PFSK-1 (cell line): ENCODE measurements at regions not wholly inside any gene's neighbourhood (a gene's known extent, or its start where the extent isn't known, plus 50 kb on each side); places are given as distances from the start of the nearest gene placed in this dataset.

Experiments used
- FOXP2 ChIP-seq: optimal IDR thresholded peaks from 2 replicates; pipeline ENCODE3; 2011; ENCODE audit warnings: borderline replicate concordance, control low read depth, inconsistent platforms; ENCODE audit not compliant: insufficient read depth; ENCODE audit errors: extremely low read length, extremely low read depth
- POLR2AphosphoS5 ChIP-seq: IDR thresholded peaks from 2 replicates; pipeline ENCODE4 v1.6.1; 2012; ENCODE audit warnings: low read depth, mild to moderate bottlenecking, control low read depth, low read length, moderate library complexity
- SIN3A ChIP-seq: IDR thresholded peaks from 2 replicates; pipeline ENCODE4 v1.6.1; 2012; ENCODE audit warnings: mild to moderate bottlenecking, low read length, moderate library complexity, borderline replicate concordance; ENCODE audit not compliant: insufficient read depth
- TAF1 ChIP-seq: IDR thresholded peaks from 2 replicates; pipeline ENCODE4 v1.6.1; 2012; ENCODE audit warnings: low read length, control low read depth, borderline replicate concordance; ENCODE audit not compliant: insufficient read depth
- TF ChIP-seq, protein P1 (sequence below), 2 experiments: IDR thresholded peaks; 2 replicates each; pipeline versions ENCODE4 v1.6.1 to v1.8.0; 2011 to 2012; ENCODE audit warnings: low read depth in 2 of 2, low read length in 2 of 2, control low read depth in 1 of 2, inconsistent platforms in 1 of 2, mild to moderate bottlenecking in 1 of 2, moderate library complexity in 1 of 2; ENCODE audit not compliant: insufficient read depth in 1 of 2

DNA sequence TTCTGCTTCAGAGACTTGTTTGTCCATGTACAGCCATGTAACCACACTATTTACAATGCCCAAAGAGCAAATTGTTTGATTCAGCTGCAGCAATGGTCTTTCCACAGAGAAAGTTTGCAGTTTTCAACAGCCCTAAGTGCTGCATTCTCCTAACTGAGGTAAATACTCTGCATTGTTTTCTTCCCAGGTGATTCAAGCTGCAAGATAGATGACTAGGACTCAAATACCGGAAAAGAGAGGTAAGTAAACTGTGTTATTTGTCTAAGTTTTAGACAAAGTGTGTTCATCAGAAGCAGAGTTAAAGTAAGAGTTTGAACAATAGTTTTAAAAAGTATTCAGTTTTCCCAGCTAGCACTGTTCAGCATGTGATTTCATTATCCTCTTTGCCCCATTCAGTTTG lies 1046.7 kb upstream of the C9orf72 start:
- TF ChIP-seq POLR2AphosphoS5, result no peak
- no peak for TF ChIP-seq TAF1
- TF ChIP-seq SIN3A, result no peak
- TF ChIP-seq, protein P1, sequence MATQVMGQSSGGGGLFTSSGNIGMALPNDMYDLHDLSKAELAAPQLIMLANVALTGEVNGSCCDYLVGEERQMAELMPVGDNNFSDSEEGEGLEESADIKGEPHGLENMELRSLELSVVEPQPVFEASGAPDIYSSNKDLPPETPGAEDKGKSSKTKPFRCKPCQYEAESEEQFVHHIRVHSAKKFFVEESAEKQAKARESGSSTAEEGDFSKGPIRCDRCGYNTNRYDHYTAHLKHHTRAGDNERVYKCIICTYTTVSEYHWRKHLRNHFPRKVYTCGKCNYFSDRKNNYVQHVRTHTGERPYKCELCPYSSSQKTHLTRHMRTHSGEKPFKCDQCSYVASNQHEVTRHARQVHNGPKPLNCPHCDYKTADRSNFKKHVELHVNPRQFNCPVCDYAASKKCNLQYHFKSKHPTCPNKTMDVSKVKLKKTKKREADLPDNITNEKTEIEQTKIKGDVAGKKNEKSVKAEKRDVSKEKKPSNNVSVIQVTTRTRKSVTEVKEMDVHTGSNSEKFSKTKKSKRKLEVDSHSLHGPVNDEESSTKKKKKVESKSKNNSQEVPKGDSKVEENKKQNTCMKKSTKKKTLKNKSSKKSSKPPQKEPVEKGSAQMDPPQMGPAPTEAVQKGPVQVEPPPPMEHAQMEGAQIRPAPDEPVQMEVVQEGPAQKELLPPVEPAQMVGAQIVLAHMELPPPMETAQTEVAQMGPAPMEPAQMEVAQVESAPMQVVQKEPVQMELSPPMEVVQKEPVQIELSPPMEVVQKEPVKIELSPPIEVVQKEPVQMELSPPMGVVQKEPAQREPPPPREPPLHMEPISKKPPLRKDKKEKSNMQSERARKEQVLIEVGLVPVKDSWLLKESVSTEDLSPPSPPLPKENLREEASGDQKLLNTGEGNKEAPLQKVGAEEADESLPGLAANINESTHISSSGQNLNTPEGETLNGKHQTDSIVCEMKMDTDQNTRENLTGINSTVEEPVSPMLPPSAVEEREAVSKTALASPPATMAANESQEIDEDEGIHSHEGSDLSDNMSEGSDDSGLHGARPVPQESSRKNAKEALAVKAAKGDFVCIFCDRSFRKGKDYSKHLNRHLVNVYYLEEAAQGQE (IDR thresholded peaks at IDR 0.05; ENCODE audit: insufficient read depth in 1 of 2, low read depth in 2 of 2, low read length in 2 of 2), result no peak
- no peak for TF ChIP-seq FOXP2

DNA sequence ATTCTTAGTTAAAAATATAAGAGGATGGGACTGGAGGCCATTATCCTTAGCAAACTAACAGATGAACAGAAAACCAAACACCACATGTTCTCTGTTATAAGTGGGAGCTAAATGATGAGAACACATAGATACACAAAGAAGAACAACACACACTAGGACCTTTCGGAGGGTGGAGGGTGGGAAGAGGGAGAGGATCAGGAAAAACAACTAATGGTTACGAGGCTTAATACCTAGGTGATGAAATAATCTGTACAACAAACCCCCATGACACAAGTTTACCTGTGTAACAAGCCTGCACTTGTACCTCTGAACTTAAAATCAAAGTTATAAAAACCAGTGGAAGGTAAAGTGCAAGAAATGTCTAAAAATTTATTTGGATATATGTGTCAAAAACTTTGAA lies 1047.4 kb upstream of the C9orf72 start:
- TF ChIP-seq FOXP2 (no peak), TAF1 (no peak), POLR2AphosphoS5 (no peak)
- TF ChIP-seq, protein P1 (IDR thresholded peaks at IDR 0.05; ENCODE audit: insufficient read depth in 1 of 2, low read depth in 2 of 2, low read length in 2 of 2), result no peak

DNA sequence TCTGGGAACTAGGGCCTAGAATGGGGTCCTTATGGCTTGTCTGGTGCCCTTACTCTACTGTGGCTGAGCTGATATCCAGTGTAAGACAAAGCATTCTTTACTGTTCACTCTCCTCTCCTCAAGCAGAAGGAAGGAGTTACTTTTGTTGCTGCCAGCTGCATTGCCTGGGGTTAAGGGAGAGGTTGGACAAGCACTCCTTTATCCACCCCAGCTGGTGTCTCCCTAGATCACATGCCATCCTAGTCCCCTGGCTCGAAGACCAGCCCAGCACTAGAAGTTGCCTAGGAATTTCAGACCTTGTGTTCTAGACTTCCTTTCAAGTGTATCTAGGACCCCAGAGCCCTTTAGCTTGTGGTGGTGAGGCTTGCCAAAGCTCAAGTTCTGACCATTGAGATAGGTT lies 1051.5 kb upstream of the C9orf72 start:
- no peak for TF ChIP-seq POLR2AphosphoS5
- no peak for TF ChIP-seq TAF1
- TF ChIP-seq FOXP2, result no peak
- no peak for TF ChIP-seq SIN3A

DNA sequence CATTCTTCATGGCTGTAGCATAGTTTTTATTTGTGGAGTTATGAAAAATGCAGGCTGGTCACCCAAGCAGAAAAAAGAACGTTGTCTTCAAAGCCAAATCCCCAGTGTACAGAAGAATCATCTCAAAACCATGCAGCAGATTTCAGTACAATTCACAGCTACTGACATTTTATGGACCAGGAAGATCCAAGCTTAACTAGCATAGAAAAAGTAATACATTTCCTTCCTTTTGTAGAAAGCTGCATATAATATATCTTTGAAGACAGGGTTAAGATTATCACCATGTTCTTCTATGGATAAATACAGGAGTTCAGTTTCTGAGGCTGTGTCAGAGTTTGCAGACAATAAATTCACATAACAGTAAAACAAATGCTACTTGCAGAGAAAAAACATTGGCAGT lies 1054.8 kb upstream of the C9orf72 start:
- TF ChIP-seq TAF1 (no peak), POLR2AphosphoS5 (no peak), SIN3A (no peak), FOXP2 (no peak)
- TF ChIP-seq, protein P1 (IDR thresholded peaks at IDR 0.05; ENCODE audit: insufficient read depth in 1 of 2, low read depth in 2 of 2, low read length in 2 of 2), result no peak

DNA sequence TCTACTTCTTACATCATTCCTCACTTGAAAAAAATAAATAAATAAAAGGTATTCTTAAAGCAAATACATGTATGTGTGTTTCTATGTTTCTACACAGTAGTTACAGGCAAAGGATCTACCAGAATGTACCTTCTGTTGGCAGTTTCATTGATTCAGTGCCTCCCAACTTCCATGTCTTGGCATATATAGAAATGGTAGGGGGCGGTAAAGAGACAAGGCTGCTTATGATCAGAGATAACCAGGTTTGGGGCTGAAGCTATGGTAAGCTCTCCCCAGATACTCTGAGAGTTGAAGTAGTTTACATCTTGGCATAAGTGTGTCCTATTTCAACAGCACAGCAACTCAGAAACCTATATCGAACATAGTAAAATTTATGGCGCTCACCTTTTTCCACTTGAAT lies 1075.4 kb upstream of the C9orf72 start:
- TF ChIP-seq, protein P1 (IDR thresholded peaks at IDR 0.05; ENCODE audit: insufficient read depth in 1 of 2, low read depth in 2 of 2, low read length in 2 of 2), result no peak
- TF ChIP-seq POLR2AphosphoS5, result no peak
- no peak for TF ChIP-seq TAF1
- TF ChIP-seq FOXP2, result no peak
- TF ChIP-seq SIN3A, result no peak

DNA sequence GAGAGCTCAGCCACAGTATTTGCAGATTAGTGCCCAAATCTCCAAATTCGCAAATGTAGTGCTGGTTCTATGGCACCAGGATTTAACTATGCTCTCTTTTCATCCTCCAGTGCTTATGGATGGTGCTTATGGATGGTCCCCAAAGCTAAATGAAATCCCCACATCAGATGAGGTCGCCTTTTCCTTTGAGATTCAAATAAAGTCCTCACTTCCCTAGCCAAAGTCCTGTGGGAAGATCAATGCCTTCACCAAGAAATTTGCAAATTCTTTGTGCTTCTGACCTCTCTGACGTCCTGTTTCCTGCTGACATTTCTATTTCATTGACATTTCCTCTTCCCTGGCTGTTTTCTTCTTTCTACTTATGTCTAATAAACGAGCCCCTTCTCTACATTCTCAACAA lies 1077.0 kb upstream of the C9orf72 start:
- TF ChIP-seq SIN3A (no peak), FOXP2 (no peak), POLR2AphosphoS5 (no peak), TAF1 (no peak)
- TF ChIP-seq, protein P1 (IDR thresholded peaks at IDR 0.05; ENCODE audit: insufficient read depth in 1 of 2, low read depth in 2 of 2, low read length in 2 of 2), result no peak
